HUDEP-2 (cell line): ENCODE measurements at regions not wholly inside any gene's neighbourhood (a gene's known extent, or its start where the extent isn't known, plus 50 kb on each side); places are given as distances from the start of the nearest gene placed in this dataset.
"Not testable (repeated sequence)": the region's sequence is repeated elsewhere in the genome, so short reads cannot be mapped to it uniquely, and the experiment has no call there.

Experiments
- DNase-seq, 76 experiments: peaks; one replicate each; lab custom pipeline; 2025; ENCODE audit not compliant: unreplicated experiment in 76 of 76; lab: John Stamatoyannopoulos, UW

- DNase-seq, result not testable (repeated sequence)
Observed at GRCh38 chr2:88984079-88984478, 292.6 kb downstream of the RPIA start.

- DNase-seq, result peak in 1 of 76 experiments; percentile 6
Observed at GRCh38 chr2:88986721-88987330, 295.4 kb downstream of the RPIA start.

- not testable (repeated sequence) for DNase-seq
Observed at GRCh38 chr2:88988617-88989016, 297.1 kb downstream of the RPIA start.

- not testable (repeated sequence) for DNase-seq
Observed at GRCh38 chr2:88992819-88993218, 301.3 kb downstream of the RPIA start.

GRCh38 chr2:88994856-88995255, 303.4 kb downstream of the RPIA start:
- not testable (repeated sequence) for DNase-seq

- DNase-seq, result not testable (repeated sequence)
Observed at GRCh38 chr2:88996588-88996987, 305.1 kb downstream of the RPIA start.

- DNase-seq, result no peak
Observed at GRCh38 chr2:88999365-88999764, 307.9 kb downstream of the RPIA start.

GRCh38 chr2:89000235-89000634, 308.8 kb downstream of the RPIA start:
- DNase-seq, result no peak

- not testable (repeated sequence) for DNase-seq
Observed at GRCh38 chr2:89004238-89004637, 312.8 kb downstream of the RPIA start.

- DNase-seq, result not testable (repeated sequence)
Observed at GRCh38 chr2:89020566-89020965, 329.1 kb downstream of the RPIA start.

GRCh38 chr2:89026296-89026695, 334.8 kb downstream of the RPIA start:
- DNase-seq, result not testable (repeated sequence)

- DNase-seq, result not testable (repeated sequence)
Observed at GRCh38 chr2:89027115-89027514, 335.6 kb downstream of the RPIA start.

- not testable (repeated sequence) for DNase-seq
Observed at GRCh38 chr2:89027536-89027935, 336.1 kb downstream of the RPIA start.

GRCh38 chr2:89029257-89029656, 337.8 kb downstream of the RPIA start:
- not testable (repeated sequence) for DNase-seq

GRCh38 chr2:89048138-89049066, 356.9 kb downstream of the RPIA start:
- peak in 23 of 76 experiments; percentile 1 to 48 (median 14) for DNase-seq

GRCh38 chr2:89058616-89059015, 367.1 kb downstream of the RPIA start:
- DNase-seq, result not testable (repeated sequence)

- DNase-seq, result not testable (repeated sequence)
Observed at GRCh38 chr2:89061174-89061573, 369.7 kb downstream of the RPIA start.

- not testable (repeated sequence) for DNase-seq
Observed at GRCh38 chr2:89076771-89077170, 385.3 kb downstream of the RPIA start.

GRCh38 chr2:89092911-89093310, 401.4 kb downstream of the RPIA start:
- DNase-seq, result not testable (repeated sequence)

- DNase-seq, result not testable (repeated sequence)
Observed at GRCh38 chr2:89095060-89095459, 403.6 kb downstream of the RPIA start.

GRCh38 chr2:89102587-89102986, 411.1 kb downstream of the RPIA start:
- not testable (repeated sequence) for DNase-seq
